Smooth muscle cell (in vitro differentiated cells): ENCODE measurements at regions not wholly inside any gene's neighbourhood (a gene's known extent, or its start where the extent isn't known, plus 50 kb on each side); places are given as distances from the start of the nearest gene placed in this dataset.
"Not testable (repeated sequence)": the region's sequence is repeated elsewhere in the genome, so short reads cannot be mapped to it uniquely, and the experiment has no call there.

Source experiments
- DNase-seq: peaks from one replicate; lab custom pipeline; 2025; ENCODE audit not compliant: unreplicated experiment; lab: John Stamatoyannopoulos, UW
- H2AFZ ChIP-seq: fragments of 200-600 bp; sonication (generic); 2 replicates; pipeline ENCODE4 v1.6.0; 2016; ENCODE audit warnings: antibody characterized with exemption, low read depth, mild to moderate bottlenecking
- H3F3A ChIP-seq: fragments of 200-600 bp; sonication (generic); 2 replicates; pipeline ENCODE4 v1.6.0; 2017; ENCODE audit warnings: antibody characterized with exemption, low read depth
- H3K27ac ChIP-seq: fragments of 200-600 bp; sonication (generic); 2 replicates; pipeline ENCODE4 v1.5.1; 2016; ENCODE audit warnings: low read depth, mild to moderate bottlenecking
- H3K27me3 ChIP-seq: fragments of 200-600 bp; sonication (generic); 2 replicates; pipeline ENCODE4 v1.6.1; 2016; ENCODE audit warnings: low read depth, mild to moderate bottlenecking
- H3K36me3 ChIP-seq: fragments of 200-600 bp; sonication (generic); 2 replicates; pipeline ENCODE4 v1.5.1; 2016; ENCODE audit warnings: low read depth
- H3K4me1 ChIP-seq: fragments of 200-600 bp; sonication (generic); 2 replicates; pipeline ENCODE4 v1.5.1; 2016; ENCODE audit warnings: low read depth
- H3K4me2 ChIP-seq: fragments of 200-600 bp; sonication (generic); 2 replicates; pipeline ENCODE4 v1.6.0; 2016; ENCODE audit warnings: mild to moderate bottlenecking
- H3K4me3 ChIP-seq: fragments of 200-600 bp; sonication (generic); 2 replicates; pipeline ENCODE4 v1.5.1; 2016; ENCODE audit warnings: mild to moderate bottlenecking
- H3K79me2 ChIP-seq: fragments of 200-600 bp; sonication (generic); 2 replicates; pipeline ENCODE4 v1.6.0; 2016; ENCODE audit warnings: low read depth, mild to moderate bottlenecking
- H3K9ac ChIP-seq: fragments of 200-600 bp; sonication (generic); 2 replicates; pipeline ENCODE4 v1.6.0; 2016; ENCODE audit warnings: low read depth
- H3K9me3 ChIP-seq: fragments of 200-600 bp; sonication (generic); replicated peaks from 2 replicates; pipeline ENCODE4 v1.5.1; 2016; ENCODE audit warnings: low read depth
- H4K20me1 ChIP-seq: fragments of 200-600 bp; sonication (generic); 2 replicates; pipeline ENCODE4 v1.6.0; 2016; ENCODE audit warnings: low read depth
- WGBS: methylation state at CpG from one replicate; pipeline ENCODE4 v1.1.7; 2016; ENCODE audit warnings: low lambda C conversion rate; 5-methylcytosine and 5-hydroxymethylcytosine counted together
- TF ChIP-seq, protein P1 (sequence below): fragments of 200-600 bp; sonication (generic); IDR thresholded peaks from 2 replicates; pipeline ENCODE4 v1.5.1; 2017; ENCODE audit warnings: borderline replicate concordance, mild to moderate bottlenecking, antibody characterized with exemption; ENCODE audit not compliant: insufficient read depth, poor library complexity, severe bottlenecking

DNA sequence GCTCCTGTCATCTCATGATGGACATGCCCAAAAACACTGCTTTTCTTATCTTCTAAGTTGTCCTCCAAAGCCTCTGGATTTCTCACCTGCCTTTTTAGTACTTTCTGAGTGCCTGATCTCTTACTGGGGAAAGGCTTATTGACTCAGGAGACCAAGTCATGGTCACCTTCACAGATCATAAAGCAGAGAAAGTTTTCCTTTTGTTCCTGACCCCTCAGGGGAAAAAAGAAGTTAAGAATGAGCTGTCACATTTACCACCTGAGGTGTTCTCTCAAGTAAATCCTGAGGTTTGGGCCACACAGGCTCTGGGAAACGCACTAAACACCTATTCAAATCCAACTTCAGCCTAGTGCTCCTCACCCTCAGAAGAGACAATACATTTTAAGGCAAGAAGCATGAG is 119.3 kb upstream of the ALG10B start:
- DNase-seq, H2AFZ ChIP-seq, H3K4me3 ChIP-seq, H3K27ac ChIP-seq, H3K9me3 ChIP-seq, H3K27me3 ChIP-seq, H3K4me1 ChIP-seq, H4K20me1 ChIP-seq, H3K4me2 ChIP-seq, H3K36me3 ChIP-seq, H3K9ac ChIP-seq, H3F3A ChIP-seq, H3K79me2 ChIP-seq: not testable (repeated sequence)
- WGBS, result 58% methylated on average over 1 of the region's 1 CpG

DNA sequence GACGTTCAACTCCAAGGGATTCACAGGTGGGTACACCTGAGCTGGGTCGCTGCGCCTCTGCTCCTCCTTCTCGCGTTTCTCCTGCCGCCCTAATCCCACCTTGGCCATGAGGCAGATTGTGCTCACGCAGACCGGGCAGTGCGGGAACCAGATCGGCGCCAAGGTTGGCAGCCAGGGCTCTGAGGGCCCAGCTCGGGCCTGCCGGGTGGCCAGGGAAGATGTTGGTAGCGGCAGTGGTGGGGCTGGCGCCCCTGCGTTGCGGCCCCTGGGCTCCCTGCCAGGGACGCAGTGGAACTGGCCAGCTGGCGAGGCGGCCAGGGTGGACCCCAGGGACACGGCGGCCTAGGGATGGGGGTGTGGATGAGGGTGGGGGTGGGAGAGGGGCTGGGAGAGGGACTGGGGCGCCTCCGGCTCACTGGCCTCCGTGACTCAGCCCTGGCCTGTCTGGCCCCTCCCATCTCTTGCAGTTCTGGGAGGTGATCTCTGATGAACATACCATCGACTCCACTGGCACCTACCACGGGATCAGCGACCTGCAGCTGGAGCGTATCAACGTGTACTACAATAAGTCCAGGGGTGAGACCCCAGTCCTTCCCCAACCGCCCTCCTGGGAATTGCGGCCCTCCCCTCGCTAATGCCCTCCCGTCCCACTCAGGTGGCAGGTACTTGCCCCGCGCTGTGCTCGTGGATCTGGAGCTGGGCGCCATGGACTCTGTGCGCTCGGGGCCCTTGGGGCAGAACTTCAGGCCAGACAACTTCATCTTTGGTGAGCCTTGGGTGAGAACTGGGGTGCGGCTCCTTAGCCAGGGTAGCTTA is 114.9 kb upstream of the ALG10B start:
- WGBS, result 88% methylated on average over 32 of the region's 41 CpGs
- H3K27me3 ChIP-seq, result no peaks in the 10 kb centered on the region
- no peaks in the 10 kb centered on the region for H3K36me3 ChIP-seq
- no peaks in the 10 kb centered on the region for H3K9me3 ChIP-seq
- no peak overlapping the region for H2AFZ ChIP-seq
- H3K27ac ChIP-seq, result no peak overlapping the region
- no peak for DNase-seq
- H3K4me2 ChIP-seq, result no peak overlapping the region
- no peaks in the 10 kb centered on the region for H3F3A ChIP-seq
- H3K79me2 ChIP-seq, result no peaks in the 10 kb centered on the region
- no peaks in the 10 kb centered on the region for H4K20me1 ChIP-seq
- no peak overlapping the region for H3K4me3 ChIP-seq
- H3K4me1 ChIP-seq, result no peaks in the 10 kb centered on the region
- H3K9ac ChIP-seq, result no peak overlapping the region
- TF ChIP-seq, protein P1, sequence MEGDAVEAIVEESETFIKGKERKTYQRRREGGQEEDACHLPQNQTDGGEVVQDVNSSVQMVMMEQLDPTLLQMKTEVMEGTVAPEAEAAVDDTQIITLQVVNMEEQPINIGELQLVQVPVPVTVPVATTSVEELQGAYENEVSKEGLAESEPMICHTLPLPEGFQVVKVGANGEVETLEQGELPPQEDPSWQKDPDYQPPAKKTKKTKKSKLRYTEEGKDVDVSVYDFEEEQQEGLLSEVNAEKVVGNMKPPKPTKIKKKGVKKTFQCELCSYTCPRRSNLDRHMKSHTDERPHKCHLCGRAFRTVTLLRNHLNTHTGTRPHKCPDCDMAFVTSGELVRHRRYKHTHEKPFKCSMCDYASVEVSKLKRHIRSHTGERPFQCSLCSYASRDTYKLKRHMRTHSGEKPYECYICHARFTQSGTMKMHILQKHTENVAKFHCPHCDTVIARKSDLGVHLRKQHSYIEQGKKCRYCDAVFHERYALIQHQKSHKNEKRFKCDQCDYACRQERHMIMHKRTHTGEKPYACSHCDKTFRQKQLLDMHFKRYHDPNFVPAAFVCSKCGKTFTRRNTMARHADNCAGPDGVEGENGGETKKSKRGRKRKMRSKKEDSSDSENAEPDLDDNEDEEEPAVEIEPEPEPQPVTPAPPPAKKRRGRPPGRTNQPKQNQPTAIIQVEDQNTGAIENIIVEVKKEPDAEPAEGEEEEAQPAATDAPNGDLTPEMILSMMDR, result no peak

DNA sequence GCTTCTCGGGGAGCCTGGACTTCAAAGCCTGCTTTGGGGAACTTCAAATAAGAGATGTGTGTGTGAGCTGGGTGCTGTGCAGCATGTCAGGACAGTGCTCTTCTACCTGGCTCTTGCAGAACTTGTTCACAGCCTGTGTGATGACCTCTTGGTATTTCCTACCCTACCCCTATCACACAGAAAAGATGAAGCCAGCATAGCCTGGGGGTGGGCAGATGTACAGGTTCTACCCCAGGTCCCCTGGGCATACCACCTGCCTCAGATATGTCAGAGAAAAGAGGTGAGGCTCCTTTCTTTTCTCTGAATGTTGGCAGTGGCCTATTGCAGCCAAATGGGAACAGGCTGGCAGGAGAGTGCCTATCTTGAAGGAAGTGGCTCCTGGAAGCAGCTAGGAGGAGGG is 111.7 kb upstream of the ALG10B start:
- no peak for DNase-seq
- H3K4me3 ChIP-seq, result no peak overlapping the region
- H4K20me1 ChIP-seq, result no peaks in the 10 kb centered on the region
- TF ChIP-seq, protein P1, result no peak
- H3K4me1 ChIP-seq, result no peaks in the 10 kb centered on the region
- no peak overlapping the region for H3K4me2 ChIP-seq
- WGBS, result 83% methylated on average over 1 of the region's 1 CpG
- no peaks in the 10 kb centered on the region for H3F3A ChIP-seq
- H2AFZ ChIP-seq, result no peak overlapping the region
- no peak overlapping the region for H3K27ac ChIP-seq
- no peaks in the 10 kb centered on the region for H3K36me3 ChIP-seq
- H3K79me2 ChIP-seq, result no peaks in the 10 kb centered on the region
- no peak overlapping the region for H3K9ac ChIP-seq
- no peaks in the 10 kb centered on the region for H3K9me3 ChIP-seq
- no peaks in the 10 kb centered on the region for H3K27me3 ChIP-seq

DNA sequence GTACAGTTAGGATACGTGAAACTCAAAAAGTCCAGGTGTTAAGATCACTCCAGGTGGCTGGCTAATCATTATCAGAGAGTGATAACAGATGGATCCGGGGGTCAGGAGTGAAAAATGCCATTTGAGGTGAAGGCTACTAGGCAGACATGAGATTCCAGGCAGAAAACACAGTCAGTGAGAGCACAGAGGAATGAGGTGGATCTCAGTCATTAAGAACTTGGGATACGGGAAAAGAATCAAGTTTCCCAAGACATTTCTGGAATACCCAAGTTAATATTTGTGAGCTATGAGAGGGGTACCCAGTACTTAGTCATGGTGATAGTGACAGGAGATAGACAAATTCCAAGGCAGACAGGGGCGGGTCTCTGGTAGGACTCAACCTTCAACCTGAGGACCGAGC is 94.6 kb upstream of the ALG10B start:
- no peak for DNase-seq
- H3K27me3 ChIP-seq, result no peaks in the 10 kb centered on the region
- no peaks in the 10 kb centered on the region for H4K20me1 ChIP-seq
- H2AFZ ChIP-seq, result no peak overlapping the region
- no peak overlapping the region for H3K27ac ChIP-seq
- no peak overlapping the region for H3K4me3 ChIP-seq
- no peaks in the 10 kb centered on the region for H3K36me3 ChIP-seq
- H3K9ac ChIP-seq, result no peak overlapping the region
- no peaks in the 10 kb centered on the region for H3K4me1 ChIP-seq
- 65% methylated on average over 5 of the region's 5 CpGs for WGBS
- H3F3A ChIP-seq, result no peaks in the 10 kb centered on the region
- no peak overlapping the region for H3K4me2 ChIP-seq
- no peaks in the 10 kb centered on the region for H3K79me2 ChIP-seq
- no peaks in the 10 kb centered on the region for H3K9me3 ChIP-seq
- TF ChIP-seq, protein P1, result no peak

DNA sequence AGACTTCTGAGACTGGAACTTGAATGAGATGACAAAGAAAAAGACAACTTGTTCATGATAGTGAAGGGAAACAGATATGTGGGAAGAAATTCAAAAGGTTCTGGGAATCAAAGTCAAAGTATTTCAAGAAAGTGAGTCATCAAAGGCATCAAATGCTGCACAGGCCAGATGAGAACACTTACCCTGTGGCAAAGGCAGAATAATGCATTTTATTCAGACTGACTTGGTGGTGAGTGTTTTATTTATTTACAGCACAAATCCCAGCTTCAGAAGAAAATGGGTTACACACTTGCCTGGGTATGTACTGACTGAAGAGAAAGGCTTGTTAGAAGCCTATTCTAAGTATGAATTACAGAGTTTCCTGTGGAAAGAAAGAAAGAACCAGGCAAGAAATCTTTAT is 78.2 kb upstream of the ALG10B start:
- H3K9ac ChIP-seq, DNase-seq, H3K27me3 ChIP-seq, H3K79me2 ChIP-seq, H3K4me1 ChIP-seq, H3K4me2 ChIP-seq, H2AFZ ChIP-seq, H3K27ac ChIP-seq, H3F3A ChIP-seq, H4K20me1 ChIP-seq, H3K4me3 ChIP-seq, H3K9me3 ChIP-seq, H3K36me3 ChIP-seq: not testable (repeated sequence)
